ENCODE measurements at regions not wholly inside any gene's neighbourhood (a gene's known extent, or its start where the extent isn't known, plus 50 kb on each side); places are given as distances from the start of the nearest gene placed in this dataset.

GRCh38 chr13:73782450-73783449, 351.5 kb downstream of the KLF12 start:
- no peak for DNase-seq

GRCh38 chr13:73781384-73781783, 352.8 kb downstream of the KLF12 start:
- no peak for DNase-seq

- no peak for DNase-seq
Observed at GRCh38 chr13:73779881-73780280, 354.3 kb downstream of the KLF12 start.

GRCh38 chr13:73778242-73778864, 355.9 kb downstream of the KLF12 start:
- no peak for DNase-seq

- DNase-seq: no peak
Observed at GRCh38 chr13:73777134-73777533, 357.1 kb downstream of the KLF12 start.

GRCh38 chr13:73776151-73776785, 357.9 kb downstream of the KLF12 start:
- no peak for DNase-seq

- DNase-seq: no peak
Observed at GRCh38 chr13:73773168-73773549, 361.0 kb downstream of the KLF12 start.

- DNase-seq: no peak
Observed at GRCh38 chr13:73772449-73773167, 361.6 kb downstream of the KLF12 start.

GRCh38 chr13:73767747-73768315, 366.4 kb downstream of the KLF12 start:
- no peak for DNase-seq

- DNase-seq: no peak
Observed at GRCh38 chr13:73767191-73767741, 366.9 kb downstream of the KLF12 start.

GRCh38 chr13:73765651-73766384, 368.4 kb downstream of the KLF12 start:
- DNase-seq: peak; percentile 78

- no peak for DNase-seq
Observed at GRCh38 chr13:73759434-73759833, 374.8 kb downstream of the KLF12 start.

- DNase-seq: no peak
Observed at GRCh38 chr13:73757481-73758233, 376.5 kb downstream of the KLF12 start.

GRCh38 chr13:73754727-73755292, 379.4 kb downstream of the KLF12 start:
- peak; percentile 29 for DNase-seq

- DNase-seq: no peak
Observed at GRCh38 chr13:73754241-73754640, 380.0 kb downstream of the KLF12 start.

- DNase-seq: no peak
Observed at GRCh38 chr13:73751290-73751689, 382.9 kb downstream of the KLF12 start.

GRCh38 chr13:73748404-73748803, 385.8 kb downstream of the KLF12 start:
- no peak for DNase-seq

- DNase-seq: no peak
Observed at GRCh38 chr13:73745190-73745589, 389.0 kb downstream of the KLF12 start.

GRCh38 chr13:73742982-73743381, 391.2 kb downstream of the KLF12 start:
- DNase-seq: no peak

GRCh38 chr13:73741742-73742141, 392.5 kb downstream of the KLF12 start:
- no peak for DNase-seq
